GM13977 (cell line): ENCODE measurements at regions not wholly inside any gene's neighbourhood (a gene's known extent, or its start where the extent isn't known, plus 50 kb on each side); places are given as distances from the start of the nearest gene placed in this dataset.

Experiments
- DNase-seq: peaks from one replicate; pipeline ENCODE4 v3.0.0; 2012; ENCODE audit warnings: low spot score
- CTCF ChIP-seq: IDR thresholded peaks from 2 replicates; pipeline ENCODE4 v1.5.1; 2012; ENCODE audit warnings: mild to moderate bottlenecking, control low read depth; ENCODE audit not compliant: insufficient read depth; ENCODE audit errors: extremely low read depth, missing control alignments
- in situ Hi-C: fragments of 300-500 bp; cut with MboI; formaldehyde crosslinking; loops from one replicate; pipeline ENCODE4 v1.12.0; 2022; ENCODE audit warnings: low sequenced_read_pairs, low pct_unique_long_range_greater_than_20kb, mixed read lengths, inconsistent platforms; ENCODE audit not compliant: unreplicated experiment

GRCh38 chr16:65480281-65481091, 358.6 kb upstream of the CDH11 start:
- in situ Hi-C loops = no loop called here
- DNase-seq = no peak
- TF ChIP-seq CTCF = no peak

GRCh38 chr16:65476448-65476955, 354.6 kb upstream of the CDH11 start:
- DNase-seq = no peak
- TF ChIP-seq CTCF = no peak
- in situ Hi-C loops = no loop called here

DNA sequence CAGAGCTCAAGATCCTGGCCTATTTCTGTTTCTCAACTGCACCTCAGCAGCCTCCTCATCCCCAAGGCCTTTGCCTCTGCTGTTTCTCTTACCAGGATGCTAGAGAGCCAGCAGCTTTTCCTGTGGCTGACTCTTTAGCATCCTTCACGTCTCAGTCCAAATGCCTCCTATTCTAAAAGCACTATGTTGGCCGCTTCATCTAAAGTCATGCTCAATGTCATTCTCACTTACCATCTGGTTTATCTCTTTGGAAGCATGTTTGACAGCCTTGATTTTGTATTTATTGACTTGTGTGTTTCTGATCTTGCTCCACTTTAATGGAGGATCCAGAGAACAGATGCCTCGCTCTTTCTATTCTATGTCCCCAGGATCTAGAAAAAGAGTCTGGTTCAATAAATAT, 351.8 kb upstream of the CDH11 start:
- DNase-seq = no peak
- no peak for TF ChIP-seq CTCF
- in situ Hi-C loops = no loop called here

DNA sequence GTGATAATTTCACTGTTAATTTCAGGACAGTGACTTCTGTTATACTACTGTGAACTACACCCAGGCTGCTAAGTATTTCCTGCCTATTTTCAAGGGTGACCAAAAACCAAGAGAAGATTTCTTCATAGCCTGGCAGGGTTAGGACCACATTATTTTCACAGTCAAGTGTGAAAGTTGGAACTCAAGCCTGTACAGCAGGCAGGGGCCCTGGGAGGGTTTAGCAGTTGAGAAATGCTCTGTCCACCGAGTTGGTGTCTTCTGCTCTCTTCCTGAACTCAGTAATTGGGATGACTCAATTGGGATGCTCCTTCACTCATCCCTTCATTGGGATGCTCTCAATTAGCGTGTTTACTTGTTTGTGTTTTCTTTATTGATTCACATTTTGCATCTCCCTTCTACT, 347.3 kb upstream of the CDH11 start:
- TF ChIP-seq CTCF = no peak
- in situ Hi-C loops = no loop called here
- no peak for DNase-seq

DNA sequence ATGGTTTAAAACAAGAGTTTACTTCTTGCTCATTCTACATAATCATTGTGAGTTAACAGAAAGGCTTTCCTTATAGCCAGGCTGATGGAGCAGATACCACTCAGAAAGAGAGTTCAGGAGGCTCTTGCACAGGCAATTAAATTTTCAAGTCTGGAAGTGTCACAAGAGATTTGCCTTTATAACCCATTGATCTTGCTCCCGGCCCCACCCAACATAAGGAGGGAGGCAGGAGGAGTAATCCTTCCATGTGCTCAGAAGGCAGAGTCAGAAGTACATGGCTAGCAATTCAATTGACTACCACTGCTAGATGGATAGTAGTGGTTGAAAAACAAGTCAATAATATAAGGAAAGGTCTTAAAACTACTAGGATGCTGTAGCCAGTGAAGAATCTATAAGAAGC, 346.3 kb upstream of the CDH11 start:
- no peak for DNase-seq
- in situ Hi-C loops = no loop called here
- no peak for TF ChIP-seq CTCF

DNA sequence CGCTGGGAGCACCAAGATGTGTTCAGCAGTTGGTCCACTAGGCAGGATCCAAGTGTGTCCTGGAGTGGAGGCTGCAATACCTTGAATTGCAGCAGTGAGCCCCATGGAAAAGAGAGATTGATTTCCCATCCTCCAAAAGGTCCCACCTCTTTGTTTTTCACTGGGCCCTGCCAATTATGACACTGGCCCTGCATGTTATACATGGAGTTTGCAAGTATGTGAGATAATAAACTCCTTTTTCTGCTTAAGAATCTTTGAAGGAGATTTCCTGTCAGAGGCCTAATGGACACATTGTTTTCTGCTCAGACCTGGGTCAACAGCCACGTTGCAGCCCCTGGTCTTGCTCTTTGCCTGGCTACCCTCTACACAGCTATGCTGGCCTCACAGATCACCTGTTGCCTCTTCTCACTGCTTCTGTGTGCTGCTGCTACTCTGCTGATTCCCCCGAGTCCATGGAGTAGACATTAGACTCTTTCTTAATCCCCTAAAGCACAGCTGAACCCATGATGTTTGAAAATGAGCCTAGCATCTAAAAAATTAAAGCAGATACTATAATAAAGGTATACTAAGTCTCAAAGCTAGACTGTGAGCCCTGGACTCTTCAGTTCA, 341.9 kb upstream of the CDH11 start:
- no peak for DNase-seq
- TF ChIP-seq CTCF = no peak
- in situ Hi-C loops = no loop called here
